ENCODE measurements at regions not wholly inside any gene's neighbourhood (a gene's known extent, or its start where the extent isn't known, plus 50 kb on each side); places are given as distances from the start of the nearest gene placed in this dataset.

- TF ChIP-seq CTCF (IDR thresholded peaks at IDR 0.05) (no peak), POLR2A (IDR thresholded peaks at IDR 0.05) (no peak)
These were observed 85.0 kb downstream of the LLPH start for GRCh38 chr12:66045506-66045905.
